DOHH2 (cell line): ENCODE measurements at regions not wholly inside any gene's neighbourhood (a gene's known extent, or its start where the extent isn't known, plus 50 kb on each side); places are given as distances from the start of the nearest gene placed in this dataset.

Experiments used
- H3F3A ChIP-seq: fragments of 200-600 bp; sonication (generic), shearing (Covaris generic); 2 replicates; pipeline ENCODE4 v1.6.0; 2016; ENCODE audit warnings: antibody characterized with exemption, mild to moderate bottlenecking; ENCODE audit not compliant: control insufficient read depth, insufficient read depth
- H3K27ac ChIP-seq: fragments of 200-600 bp; sonication (generic); 2 replicates; pipeline ENCODE4 v1.5.1; 2014; ENCODE audit warnings: low read depth, mild to moderate bottlenecking, low read length, moderate library complexity
- H3K27me3 ChIP-seq: fragments of 200-600 bp; sonication (generic); 2 replicates; pipeline ENCODE4 v1.6.1; 2014; ENCODE audit warnings: mild to moderate bottlenecking, low read length, mixed read lengths; ENCODE audit not compliant: control insufficient read depth
- H3K36me3 ChIP-seq: fragments of 200-600 bp; sonication (generic); 2 replicates; pipeline ENCODE4 v1.6.1; 2014; ENCODE audit warnings: mild to moderate bottlenecking, low read length, moderate library complexity, mixed read lengths; ENCODE audit not compliant: control insufficient read depth
- H3K4me1 ChIP-seq: fragments of 200-600 bp; sonication (generic); 2 replicates; pipeline ENCODE4 v1.6.1; 2014; ENCODE audit warnings: mild to moderate bottlenecking, low read length, mixed read lengths; ENCODE audit not compliant: control insufficient read depth
- H3K4me2 ChIP-seq: fragments of 200-600 bp; sonication (generic); 2 replicates; pipeline ENCODE4 v1.6.0; 2014; ENCODE audit warnings: mild to moderate bottlenecking, low read length, moderate library complexity
- H3K4me3 ChIP-seq: fragments of 200-600 bp; sonication (generic); 2 replicates; pipeline ENCODE4 v1.5.1; 2014; ENCODE audit warnings: mild to moderate bottlenecking, low read length, mixed read lengths
- H3K79me2 ChIP-seq: fragments of 200-600 bp; sonication (generic); 2 replicates; pipeline ENCODE4 v1.6.1; 2014; ENCODE audit warnings: mild to moderate bottlenecking, low read length, mixed read lengths; ENCODE audit not compliant: control insufficient read depth
- H3K9me2 ChIP-seq: fragments of 200-600 bp; sonication (generic); replicated peaks from 2 replicates; pipeline ENCODE4 v1.6.1; 2014; ENCODE audit warnings: mild to moderate bottlenecking, low read length, mixed read lengths; ENCODE audit not compliant: control insufficient read depth
- H3K9me3 ChIP-seq: fragments of 200-600 bp; sonication (generic); 2 replicates; pipeline ENCODE4 v1.6.1; 2014; ENCODE audit warnings: antibody characterized with exemption, low read length, mixed read lengths; ENCODE audit not compliant: control insufficient read depth, insufficient read depth
- H4K20me1 ChIP-seq: fragments of 200-600 bp; sonication (generic); 2 replicates; pipeline ENCODE4 v1.6.0; 2014; ENCODE audit warnings: low read depth, mild to moderate bottlenecking, antibody characterized with exemption, low read length, moderate library complexity; ENCODE audit not compliant: control insufficient read depth, insufficient read depth
- EZH2phosphoT487 ChIP-seq: fragments of 200-600 bp; sonication (generic); IDR thresholded peaks from 2 replicates; pipeline ENCODE4 v1.6.1; 2017; ENCODE audit warnings: borderline replicate concordance, mild to moderate bottlenecking, antibody characterized with exemption, low read length, moderate library complexity, mixed read lengths
- TF ChIP-seq, protein P1 (sequence below): fragments of 200-600 bp; sonication (generic); IDR thresholded peaks from one replicate; pipeline ENCODE4 v1.5.1; 2014; ENCODE audit warnings: antibody characterized with exemption, mild to moderate bottlenecking, low read depth, low read length; ENCODE audit not compliant: poor library complexity, severe bottlenecking

DNA sequence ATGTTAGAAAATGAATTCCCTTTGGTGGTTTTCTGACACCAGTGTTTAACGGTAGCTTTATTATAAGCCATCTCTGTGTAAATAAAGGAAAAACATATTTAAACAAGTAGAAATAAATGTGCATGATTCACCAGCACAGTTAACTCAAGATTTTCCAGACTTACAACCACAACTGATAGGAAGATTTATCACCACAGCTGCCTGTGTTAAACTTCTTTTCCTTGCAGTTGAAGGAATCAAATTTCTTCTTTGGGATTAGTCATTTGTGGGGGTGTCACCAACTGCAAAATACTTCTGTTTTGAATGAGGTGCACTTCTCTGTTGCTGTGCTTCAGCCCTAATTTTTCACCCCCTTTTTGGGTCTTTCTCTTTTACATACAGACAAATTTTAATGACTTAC, 128.1 kb upstream of the STK26 start:
- Histone ChIP-seq H3K27ac (no peak overlapping the region), H3K79me2 (no peaks in the 10 kb centered on the region), H3K4me2 (no peak overlapping the region), H3K9me3 (no peaks in the 10 kb centered on the region), H4K20me1 (no peaks in the 10 kb centered on the region), H3K4me1 (no peaks in the 10 kb centered on the region), H3K27me3 (no peaks in the 10 kb centered on the region), H3F3A (no peaks in the 10 kb centered on the region), H3K4me3 (no peak overlapping the region), H3K9me2 (no peaks in the 10 kb centered on the region), H3K36me3 (no peaks in the 10 kb centered on the region)
- no peak for TF ChIP-seq EZH2phosphoT487
- TF ChIP-seq, protein P1, sequence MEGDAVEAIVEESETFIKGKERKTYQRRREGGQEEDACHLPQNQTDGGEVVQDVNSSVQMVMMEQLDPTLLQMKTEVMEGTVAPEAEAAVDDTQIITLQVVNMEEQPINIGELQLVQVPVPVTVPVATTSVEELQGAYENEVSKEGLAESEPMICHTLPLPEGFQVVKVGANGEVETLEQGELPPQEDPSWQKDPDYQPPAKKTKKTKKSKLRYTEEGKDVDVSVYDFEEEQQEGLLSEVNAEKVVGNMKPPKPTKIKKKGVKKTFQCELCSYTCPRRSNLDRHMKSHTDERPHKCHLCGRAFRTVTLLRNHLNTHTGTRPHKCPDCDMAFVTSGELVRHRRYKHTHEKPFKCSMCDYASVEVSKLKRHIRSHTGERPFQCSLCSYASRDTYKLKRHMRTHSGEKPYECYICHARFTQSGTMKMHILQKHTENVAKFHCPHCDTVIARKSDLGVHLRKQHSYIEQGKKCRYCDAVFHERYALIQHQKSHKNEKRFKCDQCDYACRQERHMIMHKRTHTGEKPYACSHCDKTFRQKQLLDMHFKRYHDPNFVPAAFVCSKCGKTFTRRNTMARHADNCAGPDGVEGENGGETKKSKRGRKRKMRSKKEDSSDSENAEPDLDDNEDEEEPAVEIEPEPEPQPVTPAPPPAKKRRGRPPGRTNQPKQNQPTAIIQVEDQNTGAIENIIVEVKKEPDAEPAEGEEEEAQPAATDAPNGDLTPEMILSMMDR: no peak

- no peaks in the 10 kb centered on the region for H3F3A ChIP-seq
- no peaks in the 10 kb centered on the region for H3K9me3 ChIP-seq
- H3K9me2 ChIP-seq: no peaks in the 10 kb centered on the region
- no peaks in the 10 kb centered on the region for H3K79me2 ChIP-seq
- H3K4me2 ChIP-seq: no peak overlapping the region
- no peaks in the 10 kb centered on the region for H3K4me1 ChIP-seq
- H4K20me1 ChIP-seq: no peaks in the 10 kb centered on the region
- no peaks in the 10 kb centered on the region for H3K27me3 ChIP-seq
- TF ChIP-seq, protein P1: no peak
- no peak for TF ChIP-seq EZH2phosphoT487
- H3K4me3 ChIP-seq: no peak overlapping the region
- no peaks in the 10 kb centered on the region for H3K36me3 ChIP-seq
- no peak overlapping the region for H3K27ac ChIP-seq
These were observed 127.3 kb upstream of the STK26 start for GRCh38 chrX:131895807-131896206.

GRCh38 chrX:131901546-131901945, 121.6 kb upstream of the STK26 start:
- H3F3A ChIP-seq: no peaks in the 10 kb centered on the region
- no peaks in the 10 kb centered on the region for H3K9me3 ChIP-seq
- H3K27me3 ChIP-seq: no peaks in the 10 kb centered on the region
- H3K4me2 ChIP-seq: no peak overlapping the region
- no peaks in the 10 kb centered on the region for H3K79me2 ChIP-seq
- H3K9me2 ChIP-seq: no peaks in the 10 kb centered on the region
- H3K36me3 ChIP-seq: no peaks in the 10 kb centered on the region
- H3K27ac ChIP-seq: no peak overlapping the region
- TF ChIP-seq, protein P1: no peak
- TF ChIP-seq EZH2phosphoT487: no peak
- no peaks in the 10 kb centered on the region for H3K4me1 ChIP-seq
- no peaks in the 10 kb centered on the region for H4K20me1 ChIP-seq
- H3K4me3 ChIP-seq: no peak overlapping the region
